HG02678 (cell line): ENCODE measurements at regions not wholly inside any gene's neighbourhood (a gene's known extent, or its start where the extent isn't known, plus 50 kb on each side); places are given as distances from the start of the nearest gene placed in this dataset.
A peak's percentile ranks its signal among the peaks of the same experiment; 100 is the strongest.

Source experiments
- ATAC-seq: cut with Tn5 transposase; IDR thresholded peaks from one replicate; pipeline ENCODE4 v1.9.1; 2021; ENCODE audit warnings: mild to moderate bottlenecking, moderate library complexity; ENCODE audit not compliant: unreplicated experiment

DNA sequence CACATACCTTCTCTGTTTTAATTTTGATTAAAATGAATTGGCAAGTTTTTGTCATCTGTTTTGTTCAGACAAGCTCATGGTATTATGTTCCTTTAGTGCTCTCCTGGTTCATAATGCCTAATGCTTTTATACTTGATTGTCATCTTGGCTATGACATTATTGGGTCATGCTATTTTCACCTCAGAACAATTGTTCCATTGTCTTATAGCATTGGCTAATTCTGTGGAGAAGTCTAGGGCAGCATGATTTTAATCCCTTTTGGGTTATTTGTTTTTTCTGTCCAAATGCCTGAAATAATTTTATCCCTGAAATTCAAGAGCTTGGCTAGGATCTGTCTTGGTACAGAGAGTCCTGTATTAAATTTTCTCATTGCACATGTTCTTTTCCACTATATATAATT is 83.8 kb upstream of the CCDC85A start:
- ATAC-seq, result no peak

DNA sequence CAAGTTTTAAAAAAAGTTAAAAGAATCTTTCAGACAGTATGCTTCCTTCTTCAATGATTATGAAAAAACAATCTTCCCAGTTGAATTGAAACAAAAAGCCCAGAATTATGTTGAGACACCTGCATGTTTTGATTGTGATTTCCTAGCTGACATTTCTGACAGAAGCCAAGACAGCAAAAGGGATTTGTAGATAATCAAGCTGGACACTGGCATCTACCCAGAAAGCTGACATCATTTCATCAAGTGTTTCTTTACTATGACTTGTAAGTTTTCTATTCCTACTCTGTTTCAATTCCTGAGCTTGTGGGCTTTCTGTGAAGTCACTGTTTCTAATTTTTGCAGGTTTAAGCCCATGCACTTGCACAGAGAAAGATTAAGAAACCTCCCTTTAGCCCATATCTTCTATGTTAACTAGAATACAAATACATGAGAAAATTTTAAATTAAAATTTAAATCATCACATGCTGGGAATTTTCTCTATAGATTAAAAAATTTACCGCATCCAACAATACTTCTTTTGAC is 82.9 kb upstream of the CCDC85A start:
- ATAC-seq, result no peak

DNA sequence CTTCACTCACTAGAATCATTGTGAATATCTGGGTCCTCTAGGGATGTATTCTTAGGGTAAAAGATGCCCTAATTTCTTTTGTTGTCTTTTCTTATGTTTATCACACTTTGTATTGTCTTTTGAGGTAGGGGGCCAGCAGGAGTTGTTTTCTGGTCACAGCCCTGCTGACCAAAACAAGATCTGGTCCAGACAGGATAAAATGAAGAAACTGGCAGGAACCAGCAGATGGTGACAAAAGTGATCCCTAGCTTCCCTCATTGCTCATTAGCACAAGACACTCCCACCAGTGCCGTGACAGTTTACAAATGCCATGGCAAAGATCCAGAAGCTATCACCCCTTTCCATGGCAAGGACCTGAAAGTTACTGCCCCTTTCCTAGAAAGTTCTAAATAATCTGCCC is 81.7 kb upstream of the CCDC85A start:
- no peak for ATAC-seq

DNA sequence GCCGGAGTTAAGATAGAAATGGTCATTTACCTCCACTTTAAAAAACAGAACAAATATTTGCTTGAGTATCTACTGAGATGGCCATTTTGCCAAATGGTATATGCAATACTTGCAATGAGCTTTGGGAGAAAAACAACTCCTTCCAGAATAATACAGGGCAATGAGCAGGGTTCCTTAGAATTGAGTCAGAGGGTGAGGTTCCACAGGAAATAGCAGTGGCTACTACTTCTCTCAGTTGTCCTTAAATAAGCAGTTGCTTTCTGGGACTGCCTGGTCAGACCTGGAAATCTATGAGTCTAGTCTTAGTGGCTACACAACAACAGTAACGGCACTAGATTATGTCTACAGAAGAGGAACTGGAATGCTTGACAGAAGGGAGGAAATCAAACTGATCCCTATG is 80.9 kb upstream of the CCDC85A start:
- no peak for ATAC-seq

DNA sequence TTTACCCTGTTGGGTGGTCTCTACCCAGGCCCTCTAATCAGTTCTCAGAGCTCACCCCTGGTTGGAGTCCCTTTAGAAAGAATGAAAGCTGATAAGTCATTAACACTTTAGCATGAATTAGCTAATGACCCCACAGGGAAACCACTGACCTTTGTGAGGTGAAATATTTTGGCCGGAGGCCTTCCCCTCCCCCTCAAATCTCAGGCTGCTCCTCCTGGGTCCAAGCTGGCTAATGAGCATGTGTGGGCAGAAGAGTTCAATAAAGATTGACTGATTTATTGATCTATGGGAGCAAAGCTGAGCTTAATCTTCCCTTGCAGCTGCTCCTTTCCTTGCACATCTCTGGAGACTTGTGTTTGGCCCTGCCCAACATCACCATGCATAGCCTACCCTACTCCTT is 78.8 kb upstream of the CCDC85A start:
- ATAC-seq, result no peak

DNA sequence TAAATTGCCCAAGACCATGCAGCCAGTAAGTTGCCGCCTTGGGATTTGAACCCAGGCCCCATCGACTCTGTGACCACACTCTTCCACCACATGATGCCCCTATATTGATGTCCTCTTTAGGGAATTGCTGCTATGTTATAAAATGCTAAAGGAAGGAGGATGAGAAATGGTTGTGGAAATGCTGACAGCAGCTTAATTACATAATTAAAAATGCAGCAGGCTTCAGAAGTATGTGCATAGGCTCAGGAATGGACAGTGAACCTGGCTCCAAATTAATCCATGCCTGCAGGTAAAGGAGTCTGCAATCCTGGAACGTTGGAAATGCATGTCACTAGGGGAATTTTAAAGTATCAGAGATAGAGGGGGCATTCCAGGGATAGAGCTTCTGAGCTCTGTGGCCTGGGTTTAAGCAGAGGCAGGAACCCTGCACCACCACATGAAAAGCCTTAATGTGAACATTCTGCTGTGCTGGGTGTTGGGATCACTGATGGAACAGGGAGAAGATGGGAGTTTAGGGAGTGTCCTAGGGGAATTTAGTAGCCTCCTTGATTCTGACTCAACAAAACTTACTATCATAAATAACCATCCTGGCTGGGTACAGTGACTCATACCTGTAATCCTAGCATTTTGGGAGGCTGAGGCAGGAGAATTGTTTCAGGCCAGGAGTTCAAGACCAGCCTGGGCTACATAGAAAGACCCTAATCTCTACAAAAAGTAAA is 76.1 kb upstream of the CCDC85A start:
- ATAC-seq, result no peak

DNA sequence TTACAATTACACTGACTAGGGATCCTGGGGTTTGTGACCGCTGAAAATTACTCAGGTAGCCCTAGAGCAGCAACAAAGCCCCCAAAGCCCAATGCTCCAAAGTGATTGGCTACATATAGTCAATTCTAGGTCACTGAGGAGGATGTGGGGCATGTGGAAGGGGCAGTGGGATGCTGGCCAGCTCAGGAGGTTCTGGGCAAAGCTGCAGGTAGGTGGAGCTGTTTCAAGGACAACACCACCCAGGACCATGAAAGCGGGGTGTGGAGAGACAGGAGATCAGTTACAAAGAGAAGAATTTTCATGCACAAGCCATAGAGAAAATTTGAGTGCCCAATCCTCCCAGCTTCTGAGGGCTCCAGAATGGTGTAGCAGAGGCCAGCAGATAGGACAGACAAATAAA is 75.0 kb upstream of the CCDC85A start:
- no peak for ATAC-seq

DNA sequence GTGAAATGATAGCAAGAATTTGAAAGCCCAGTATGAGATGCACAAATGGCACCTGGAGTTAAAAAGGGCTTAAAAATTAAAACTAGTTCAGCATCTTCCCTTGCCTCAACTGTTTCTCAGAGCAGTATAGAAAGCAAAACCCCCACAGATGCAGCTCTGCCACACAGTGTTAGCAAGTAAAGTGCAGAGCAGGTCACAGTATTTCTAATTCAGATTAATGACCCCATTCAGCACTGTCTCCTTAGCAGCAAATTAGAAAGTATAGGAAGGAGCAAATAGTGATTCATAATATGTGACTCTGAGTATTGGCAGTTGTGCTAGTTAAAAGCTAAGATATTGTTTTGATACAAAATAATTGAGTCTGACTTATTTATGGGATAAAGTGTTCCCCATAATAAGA is 73.8 kb upstream of the CCDC85A start:
- ATAC-seq, result no peak

DNA sequence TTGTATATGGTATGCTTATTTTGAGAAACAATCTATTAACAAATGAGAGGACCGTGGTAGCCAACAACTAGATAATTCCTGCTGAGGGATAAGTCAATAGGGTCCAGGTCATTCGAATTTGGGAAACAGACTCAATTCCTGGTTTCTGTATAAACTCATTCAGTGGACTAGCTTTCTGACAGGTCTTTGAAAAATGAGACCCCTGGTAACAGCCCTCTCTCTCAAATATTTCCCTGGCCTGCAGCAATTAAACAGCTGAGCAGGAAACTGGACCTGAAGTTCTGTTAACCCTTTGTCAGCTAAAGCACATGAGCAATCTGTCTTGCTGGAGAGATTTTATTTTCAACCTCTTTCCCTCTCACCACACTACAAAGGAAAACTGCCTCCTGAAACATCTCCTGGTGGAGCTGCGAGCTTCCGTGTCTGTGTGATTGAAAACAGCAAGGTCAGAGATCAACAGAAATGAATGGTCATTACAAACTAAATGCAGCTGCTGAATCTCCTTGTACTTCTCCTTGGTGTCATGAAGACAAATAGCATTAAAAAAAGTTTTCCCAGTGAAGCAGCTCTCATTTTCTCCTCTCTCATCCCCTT is 70.3 kb upstream of the CCDC85A start:
- ATAC-seq, result no peak

DNA sequence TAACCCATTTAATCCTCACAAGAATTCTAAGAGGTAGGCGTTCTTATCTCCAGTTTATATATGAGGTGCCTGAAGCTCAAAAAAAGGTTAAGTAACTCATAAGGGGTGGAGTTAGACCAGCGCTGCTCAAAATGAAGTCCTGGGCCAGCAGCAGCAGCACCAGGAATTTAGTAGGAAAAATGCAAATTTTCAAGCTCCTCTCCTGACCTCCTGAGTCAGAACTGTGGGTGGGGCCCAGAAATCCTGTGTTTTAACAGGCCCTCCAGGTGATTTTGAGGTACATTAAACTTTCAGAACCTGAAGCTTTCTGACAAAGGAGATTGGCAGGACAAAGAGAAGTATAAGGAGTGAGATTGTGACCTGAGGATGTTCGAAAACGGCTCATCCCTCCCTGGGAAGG is 66.0 kb upstream of the CCDC85A start:
- ATAC-seq, result no peak

DNA sequence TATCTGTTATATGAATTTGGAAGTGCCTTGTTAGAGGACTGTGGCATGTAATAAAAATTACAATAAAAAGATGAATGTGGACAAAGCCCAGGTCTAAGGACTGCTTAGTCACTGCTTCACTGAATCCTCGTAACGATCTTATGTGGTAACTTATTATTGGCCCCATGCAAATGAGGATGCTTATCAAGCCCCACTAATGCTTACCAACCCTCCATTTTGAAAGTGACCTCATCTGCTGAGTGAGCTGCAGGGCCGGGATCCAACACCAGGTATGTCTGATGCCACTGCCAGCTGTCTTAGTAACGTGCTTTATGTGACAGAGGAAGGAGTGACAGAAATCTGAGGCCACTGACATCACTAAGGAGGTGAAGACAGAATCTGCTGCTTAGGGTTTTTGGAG is 65.3 kb upstream of the CCDC85A start:
- ATAC-seq, result no peak

DNA sequence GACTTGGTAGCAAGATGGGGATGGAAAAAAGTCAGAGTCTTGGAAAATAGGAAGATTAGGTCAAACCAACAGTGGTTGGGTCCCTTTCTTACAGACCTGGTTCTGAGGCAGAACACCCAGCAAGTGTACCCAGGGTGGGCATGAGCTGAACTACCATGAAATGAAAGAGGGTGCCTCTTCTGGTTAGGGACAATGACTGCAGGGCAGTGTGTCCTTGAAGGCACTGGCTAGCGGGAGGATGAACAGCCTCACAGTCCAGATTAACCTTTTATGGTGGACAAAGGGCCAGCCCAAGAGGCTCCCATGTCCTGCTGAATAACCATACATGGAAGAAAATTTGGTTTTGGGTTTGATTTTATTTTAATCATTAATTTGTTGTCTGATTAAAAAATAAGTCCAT is 61.8 kb upstream of the CCDC85A start:
- ATAC-seq, result no peak

DNA sequence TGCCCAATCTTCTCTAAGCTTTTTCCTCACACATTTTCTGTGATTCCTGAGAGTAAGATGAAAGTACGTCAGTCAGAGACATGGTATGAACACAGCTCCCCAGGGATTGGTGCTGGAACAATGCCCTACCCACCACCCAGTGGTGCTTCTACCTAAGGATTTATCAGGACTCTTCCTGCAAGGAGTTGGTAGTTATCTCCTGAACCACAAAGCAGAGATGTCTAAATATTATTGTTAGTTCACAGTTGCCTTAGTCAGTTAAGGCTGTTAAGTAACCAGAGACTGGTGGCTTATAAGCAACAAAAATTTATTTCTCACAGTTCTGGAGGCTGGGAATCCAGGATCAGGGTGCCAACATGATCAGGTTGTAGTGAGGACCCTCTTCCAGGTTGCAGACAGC is 60.3 kb upstream of the CCDC85A start:
- ATAC-seq, result no peak

DNA sequence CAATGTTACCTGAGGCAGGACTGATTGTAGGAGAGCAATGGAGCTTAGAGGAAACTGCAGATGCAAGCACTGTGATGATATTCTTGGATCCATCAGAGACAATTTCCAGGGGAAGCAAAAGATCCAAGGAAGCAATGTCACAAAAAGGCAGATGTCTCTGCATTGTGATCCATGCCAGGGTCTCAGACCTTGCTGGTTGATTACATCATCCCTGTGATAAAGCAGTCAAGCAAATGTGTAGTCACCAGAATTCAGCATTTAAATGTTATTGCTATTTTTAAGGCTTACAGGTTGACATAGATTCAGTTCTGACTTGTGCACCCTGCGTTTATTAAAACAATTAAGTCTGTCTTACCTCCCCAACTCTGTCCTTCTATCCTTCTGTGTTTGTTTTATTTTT is 56.8 kb upstream of the CCDC85A start:
- no peak for ATAC-seq

DNA sequence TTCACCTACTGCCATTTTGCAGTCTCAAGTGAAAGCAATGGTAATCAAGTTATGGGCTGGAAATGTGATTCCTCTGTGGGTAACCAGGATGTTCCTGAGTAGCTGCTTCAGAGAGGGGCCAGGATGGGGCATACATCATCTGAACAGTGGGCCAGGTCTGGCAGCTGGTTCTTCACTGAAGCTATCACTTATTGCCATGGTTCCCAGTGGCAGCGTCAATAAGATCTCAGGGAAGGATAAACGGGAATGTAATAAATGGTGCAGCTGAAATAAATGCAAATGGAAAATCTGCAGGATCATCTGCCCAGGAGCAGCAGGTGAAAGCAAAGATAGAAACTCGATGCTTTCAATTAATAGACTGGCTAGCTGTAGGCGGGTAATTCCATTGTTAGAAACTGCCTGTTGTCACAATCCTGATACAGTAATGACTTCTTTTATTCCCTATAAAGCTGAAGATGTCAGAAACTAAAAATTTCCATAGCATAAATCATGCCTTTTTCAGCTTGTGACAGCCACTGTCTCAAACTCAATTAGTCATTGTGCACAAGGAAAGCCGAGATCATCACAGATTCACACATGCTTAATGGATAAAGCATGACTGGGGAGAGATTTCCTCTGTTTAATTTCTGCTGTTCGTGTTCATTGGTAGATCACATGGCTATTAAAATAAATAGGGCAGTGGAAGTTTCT is 56.2 kb upstream of the CCDC85A start:
- no peak for ATAC-seq

DNA sequence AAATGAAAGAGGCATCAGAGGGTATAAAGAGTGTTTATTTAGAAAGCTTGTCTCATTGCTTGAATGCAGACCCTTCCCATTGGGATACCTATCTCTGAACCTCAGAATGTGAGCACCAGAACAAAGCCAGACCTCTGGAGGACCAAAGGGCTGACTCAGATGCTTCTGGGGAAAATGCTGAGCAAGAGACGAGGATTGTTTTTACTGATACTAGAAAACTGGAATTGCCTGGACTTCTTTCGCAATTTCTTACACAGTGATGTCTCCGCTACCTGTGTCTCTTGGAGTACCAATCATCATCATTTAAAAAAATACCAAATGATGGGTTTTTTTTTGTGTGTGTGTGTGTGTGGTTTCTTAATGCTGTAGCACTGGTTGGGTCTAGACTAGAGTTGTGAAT is 55.6 kb upstream of the CCDC85A start:
- no peak for ATAC-seq

DNA sequence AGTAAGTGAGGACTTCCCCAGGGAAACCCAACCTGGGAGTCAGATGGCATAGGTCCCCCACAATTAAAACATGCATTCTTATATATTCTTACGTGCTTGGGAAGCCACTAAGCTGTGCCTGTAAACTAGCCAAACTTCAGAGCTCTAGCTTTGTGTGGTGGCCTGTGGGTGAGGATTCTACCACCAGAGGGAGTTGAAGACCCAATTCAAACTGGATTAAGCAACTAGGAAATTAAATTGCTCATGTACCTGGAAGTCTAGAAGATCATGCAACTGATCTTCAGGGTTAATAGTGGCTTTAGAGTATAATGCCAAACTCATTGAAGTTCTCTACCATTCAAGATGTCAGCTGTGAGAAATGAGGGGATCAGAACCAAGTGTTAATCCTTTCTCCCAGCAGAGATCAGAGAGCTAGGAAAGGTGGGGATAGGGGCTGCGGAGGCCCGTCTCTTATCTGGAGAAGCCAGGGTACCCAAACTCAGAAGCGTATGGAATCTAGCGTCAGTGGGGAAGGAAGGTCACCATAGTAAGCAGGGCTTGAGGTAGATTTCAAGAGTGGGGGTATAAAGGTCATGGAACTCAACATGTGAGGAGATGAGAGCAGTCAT is 53.2 kb upstream of the CCDC85A start:
- ATAC-seq, result no peak

DNA sequence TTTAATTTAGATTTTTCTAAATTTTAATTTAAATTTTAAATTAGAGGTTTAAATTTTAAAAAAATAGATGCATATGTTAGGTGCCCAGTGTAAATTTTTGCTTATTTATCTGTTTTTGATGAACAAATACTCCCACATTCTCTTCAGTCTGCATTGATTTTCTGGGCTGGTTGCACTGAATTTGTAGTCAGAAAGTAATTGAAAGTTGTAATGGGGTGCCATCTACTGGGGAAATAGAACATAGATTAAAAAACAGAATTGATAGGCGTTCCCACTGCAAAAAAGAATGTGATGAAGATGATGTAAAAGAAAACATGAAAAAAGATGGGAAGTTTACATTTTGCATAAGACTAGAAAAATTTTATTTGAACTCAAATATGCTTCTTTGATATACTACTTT is 51.7 kb upstream of the CCDC85A start:
- ATAC-seq, result peak; percentile 45

DNA sequence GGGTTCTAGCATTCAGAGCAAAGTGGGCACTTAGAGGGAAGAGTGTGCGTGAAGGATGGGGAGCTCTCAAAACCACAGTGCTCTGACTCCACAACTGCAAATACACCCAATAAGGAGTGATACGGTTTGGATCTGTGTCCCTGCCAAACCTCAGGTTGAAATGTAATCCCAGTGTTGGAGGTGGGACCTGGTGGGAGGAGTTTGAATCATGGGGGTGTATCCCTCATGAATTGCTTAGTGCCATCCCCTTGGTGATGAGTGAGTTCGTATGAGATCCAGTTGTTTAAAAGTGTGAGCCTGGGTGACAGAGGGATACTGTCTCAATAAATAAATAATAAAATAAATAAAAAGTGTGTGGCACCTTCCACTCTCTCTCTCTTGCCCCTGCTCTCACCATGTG is 50.3 kb upstream of the CCDC85A start:
- no peak for ATAC-seq

DNA sequence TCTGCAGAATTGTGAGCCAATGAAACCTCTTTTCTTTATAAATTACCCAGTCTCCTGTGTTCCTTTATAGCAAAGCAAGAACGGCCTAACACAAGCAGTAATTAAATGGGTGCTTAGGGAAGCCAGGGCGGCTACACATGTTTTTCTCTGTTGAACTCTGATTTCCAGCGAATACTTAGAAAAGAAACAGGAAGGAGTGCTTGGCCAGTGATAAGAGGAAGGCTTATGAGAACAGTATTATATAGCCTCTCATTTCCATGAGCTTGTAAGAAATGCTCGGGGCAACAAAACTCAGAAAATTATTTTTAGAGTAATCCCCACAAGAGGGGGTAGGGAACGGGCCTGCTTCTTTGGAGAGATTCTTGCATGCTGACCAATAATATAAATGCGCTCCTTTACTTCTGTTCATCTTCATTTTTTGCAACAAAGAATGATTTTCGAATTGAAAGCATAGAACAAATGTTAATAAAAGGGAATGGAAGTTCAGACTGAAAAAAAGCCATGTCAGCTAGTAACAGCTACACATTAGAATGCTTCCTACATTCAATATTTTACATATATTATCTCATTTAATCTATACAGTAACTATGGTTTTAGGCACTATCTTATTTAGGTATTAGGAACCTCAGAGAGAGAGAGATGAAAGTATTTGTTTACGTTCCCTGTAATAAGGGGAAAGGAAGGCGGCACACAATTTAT is 49.7 kb upstream of the CCDC85A start:
- no peak for ATAC-seq
